Hepatic stellate cell (primary cell): ENCODE measurements at regions not wholly inside any gene's neighbourhood (a gene's known extent, or its start where the extent isn't known, plus 50 kb on each side); places are given as distances from the start of the nearest gene placed in this dataset.

Source experiments
- DNase-seq: peaks from one replicate; pipeline ENCODE4 v3.0.0; 2011; ENCODE audit warnings: low spot score

DNA sequence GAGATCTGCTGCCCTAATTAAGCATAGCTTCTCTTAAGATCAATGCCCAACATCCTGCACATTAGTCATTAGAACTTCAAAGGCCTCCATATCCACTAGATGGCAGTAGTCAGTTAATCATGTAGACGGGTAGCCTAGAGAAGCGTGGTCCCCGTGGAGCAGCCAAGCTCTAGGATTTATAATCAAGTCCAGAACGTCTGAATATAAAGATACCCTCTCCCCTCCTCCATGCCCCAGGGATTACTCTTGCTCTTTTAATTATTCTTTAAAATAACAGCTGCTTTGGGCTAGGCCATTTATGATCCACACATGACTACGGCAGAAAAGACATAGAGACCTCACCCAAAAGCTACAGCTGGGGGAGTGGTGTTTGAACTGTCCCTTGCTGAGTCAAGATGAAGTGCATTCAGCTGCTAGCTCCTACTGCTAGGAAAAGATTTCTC, 327.6 kb upstream of the PLET1 start:
- peak; percentile 58 for DNase-seq

GRCh38 chr11:112589155-112589554, 328.5 kb upstream of the PLET1 start:
- DNase-seq, result no peak

- DNase-seq, result no peak
These were observed 330.1 kb upstream of the PLET1 start for GRCh38 chr11:112590764-112591163.

- DNase-seq, result no peak
These were observed 332.8 kb upstream of the PLET1 start for GRCh38 chr11:112593440-112593839.

DNA sequence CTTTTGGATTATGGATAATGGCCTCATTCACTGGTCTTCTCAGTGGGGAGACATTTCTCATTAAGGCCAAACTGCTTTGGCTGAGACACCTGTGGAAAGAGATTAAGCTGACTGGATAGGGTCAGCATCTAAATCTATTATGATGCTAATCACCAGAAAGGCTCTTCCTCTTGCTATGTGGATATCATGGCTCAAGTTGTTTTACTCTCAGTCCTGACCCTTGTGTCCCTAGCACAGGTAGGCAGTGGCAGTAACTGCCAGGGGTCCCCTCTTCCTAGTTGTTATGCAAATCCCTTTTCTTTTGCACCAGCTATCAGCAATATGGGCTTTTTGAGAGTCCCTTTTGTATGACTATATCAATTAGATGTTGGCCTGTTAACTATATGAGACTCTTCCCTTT, 335.7 kb upstream of the PLET1 start:
- no peak for DNase-seq

GRCh38 chr11:112597286-112597790, 336.7 kb upstream of the PLET1 start:
- no peak for DNase-seq

DNA sequence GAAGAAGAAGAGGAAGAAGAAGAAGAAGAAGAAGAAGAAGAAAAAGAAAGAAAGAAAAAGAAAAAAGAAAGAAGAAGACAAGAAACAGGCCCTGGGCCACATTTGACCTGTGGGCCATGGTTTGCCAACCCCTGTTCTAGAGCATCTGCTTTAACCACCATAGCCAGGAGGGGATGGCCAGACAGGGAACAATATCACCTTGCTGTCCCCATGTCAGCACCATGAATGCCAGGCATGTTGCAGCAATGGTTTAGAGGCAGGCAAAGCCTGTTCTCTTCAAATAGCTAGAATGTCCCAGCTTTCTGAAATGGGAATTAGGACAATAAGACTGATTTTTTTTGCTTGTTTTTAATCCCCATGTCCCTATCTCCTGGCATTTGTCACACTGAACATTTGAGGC, 338.6 kb upstream of the PLET1 start:
- DNase-seq, result no peak

DNA sequence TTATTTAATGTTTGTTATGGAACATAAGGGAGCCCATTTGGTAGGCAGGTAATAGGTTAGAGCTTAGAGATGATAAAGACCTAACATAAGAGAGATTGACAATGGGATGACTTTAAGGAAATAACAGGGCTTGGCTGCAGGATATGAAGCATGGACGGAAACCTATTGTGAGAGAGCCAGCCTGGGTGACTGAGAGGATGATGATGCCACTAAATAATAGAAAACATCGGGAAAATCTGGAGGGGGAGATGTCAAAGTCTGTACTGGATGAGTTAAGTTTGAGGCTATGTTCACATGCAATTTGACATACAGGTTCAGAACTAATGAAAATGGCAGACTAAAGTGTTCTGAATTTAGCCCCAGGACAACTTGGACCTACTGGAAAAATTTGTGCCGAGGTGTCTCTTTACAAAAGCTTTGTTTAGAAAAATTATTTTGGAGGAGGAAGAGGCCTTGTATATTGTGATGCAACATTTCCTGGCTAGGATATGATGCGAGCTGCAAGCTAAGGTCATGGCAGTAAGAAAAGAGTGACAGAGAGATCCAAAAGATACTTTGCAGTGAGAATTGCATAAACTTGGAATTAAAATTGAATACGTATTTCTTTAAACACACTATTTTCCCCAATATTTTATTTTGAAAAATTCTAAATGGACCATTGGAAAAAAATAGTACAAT, 339.3 kb upstream of the PLET1 start:
- DNase-seq, result no peak

GRCh38 chr11:112605093-112605666, 344.5 kb upstream of the PLET1 start:
- DNase-seq, result no peak

GRCh38 chr11:112606656-112607055, 346.0 kb upstream of the PLET1 start:
- DNase-seq, result no peak

DNA sequence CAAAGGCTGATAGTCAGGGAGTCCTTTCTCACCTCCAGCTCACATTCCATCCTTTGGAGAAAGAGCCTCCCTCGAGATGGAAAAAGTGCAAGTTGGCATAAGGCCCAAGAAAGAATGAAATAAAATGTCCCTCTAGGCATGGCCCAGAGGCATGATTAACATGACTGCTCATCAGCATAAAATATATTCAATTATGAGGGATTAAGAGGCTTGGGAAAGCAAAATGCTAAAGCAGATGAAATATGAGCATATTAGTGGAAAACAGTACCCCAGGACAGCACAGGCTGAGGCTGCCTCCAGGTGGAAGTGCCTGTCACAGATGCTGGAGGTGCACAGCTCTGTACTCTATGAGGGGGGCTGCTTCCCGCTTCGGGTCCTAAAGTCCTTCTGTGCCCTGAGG, 347.8 kb upstream of the PLET1 start:
- no peak for DNase-seq

DNA sequence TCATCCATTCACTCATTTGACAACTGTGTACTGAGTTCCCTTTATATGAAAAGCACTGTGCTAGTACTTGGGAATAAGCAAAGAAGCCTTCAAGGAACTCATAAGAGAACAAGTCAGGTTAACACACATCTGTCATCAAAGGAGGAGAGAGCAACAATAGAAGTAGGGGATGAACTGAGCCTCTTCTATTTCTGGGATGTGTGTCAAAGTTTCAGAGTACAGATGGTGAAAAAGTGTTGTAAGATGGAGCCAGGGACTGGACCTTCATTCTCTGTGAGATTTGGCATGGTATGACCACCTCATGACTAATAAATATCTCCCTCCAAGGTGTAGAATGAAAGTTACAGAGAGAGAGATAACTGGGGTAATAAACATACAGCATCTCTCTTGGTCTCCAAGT, 349.8 kb upstream of the PLET1 start:
- no peak for DNase-seq

DNA sequence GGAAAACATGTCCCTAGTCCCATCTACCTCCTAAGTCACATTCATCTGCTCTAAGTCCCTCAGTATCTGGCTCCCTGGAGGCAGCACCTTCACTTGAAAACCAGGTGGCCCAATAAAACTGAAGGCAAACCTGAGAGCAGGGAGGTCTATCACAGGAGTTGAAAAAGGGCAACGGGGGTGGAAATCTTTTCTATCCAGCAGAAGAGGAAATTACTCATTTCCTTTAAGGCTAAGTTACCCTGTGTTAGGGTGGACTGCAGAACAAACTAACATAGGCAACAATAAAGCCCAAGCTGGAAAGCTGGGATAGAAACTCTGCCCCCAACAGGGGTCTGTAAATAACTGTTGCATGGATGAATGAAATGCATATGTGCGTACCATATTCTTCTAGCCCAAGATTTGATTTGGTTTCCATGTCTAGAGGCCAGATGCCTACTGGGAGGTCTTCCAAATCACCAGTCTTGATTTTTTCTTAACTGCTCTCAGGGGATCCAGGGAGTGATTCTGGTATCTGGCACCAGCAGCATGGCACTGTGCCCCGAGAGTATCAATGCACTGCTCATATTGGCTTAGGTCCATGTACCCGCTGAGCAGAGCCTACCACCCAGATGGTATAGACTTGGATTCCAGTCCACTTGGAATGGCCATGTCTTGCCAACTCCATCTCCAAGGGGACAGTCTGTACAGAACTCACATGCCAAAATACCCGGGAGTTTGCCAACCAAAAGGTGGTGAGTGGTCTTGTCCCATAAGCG, 350.0 kb upstream of the NCAM1 start:
- no peak for DNase-seq

- DNase-seq, result no peak
These were observed 349.4 kb upstream of the NCAM1 start for GRCh38 chr11:112611771-112612170.

- DNase-seq, result no peak
These were observed 348.9 kb upstream of the NCAM1 start for GRCh38 chr11:112612250-112612849.

DNA sequence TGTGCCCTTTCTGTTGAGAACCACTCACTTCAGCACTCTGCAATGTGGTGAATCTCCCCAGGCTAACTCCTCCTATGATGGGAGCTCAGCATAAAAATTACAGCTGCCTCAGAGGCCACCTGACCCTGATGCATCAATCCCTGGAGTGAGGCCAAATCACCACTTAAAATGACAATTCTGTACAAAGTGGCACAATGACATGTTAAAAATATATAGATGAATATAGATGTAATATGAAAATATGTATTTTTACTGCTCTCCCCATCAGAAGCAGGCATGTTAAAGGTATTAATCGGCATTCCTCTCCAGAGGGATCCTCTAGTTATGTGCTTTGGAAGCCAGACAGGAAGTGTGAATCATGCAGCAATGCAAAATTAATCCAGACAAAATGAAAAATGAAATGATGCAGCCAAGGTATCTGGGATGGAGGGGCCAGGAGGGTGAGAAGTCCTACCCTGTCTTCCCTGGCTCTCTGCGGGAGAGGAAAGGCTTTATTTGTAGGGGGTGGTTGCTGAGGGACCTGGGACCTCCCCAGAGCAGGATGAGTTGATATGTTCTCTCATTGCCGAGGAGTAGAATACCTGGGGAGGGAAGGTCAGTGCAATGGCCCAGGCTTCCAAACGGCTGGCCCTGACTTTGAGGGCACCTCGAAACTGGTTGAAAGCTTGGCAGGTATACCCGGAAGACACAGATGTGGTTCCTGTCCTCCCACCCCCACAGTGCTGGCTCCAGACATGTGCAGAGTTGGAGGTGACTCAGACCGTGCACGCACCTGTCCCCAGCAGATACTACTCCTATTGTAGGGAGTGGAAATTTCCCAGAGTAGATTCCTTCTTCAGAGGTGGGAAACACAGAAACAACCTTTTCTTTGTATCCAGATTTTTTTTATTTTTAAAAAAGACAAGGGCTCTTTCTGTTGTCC, 347.9 kb upstream of the NCAM1 start:
- DNase-seq, result peak; percentile 43

DNA sequence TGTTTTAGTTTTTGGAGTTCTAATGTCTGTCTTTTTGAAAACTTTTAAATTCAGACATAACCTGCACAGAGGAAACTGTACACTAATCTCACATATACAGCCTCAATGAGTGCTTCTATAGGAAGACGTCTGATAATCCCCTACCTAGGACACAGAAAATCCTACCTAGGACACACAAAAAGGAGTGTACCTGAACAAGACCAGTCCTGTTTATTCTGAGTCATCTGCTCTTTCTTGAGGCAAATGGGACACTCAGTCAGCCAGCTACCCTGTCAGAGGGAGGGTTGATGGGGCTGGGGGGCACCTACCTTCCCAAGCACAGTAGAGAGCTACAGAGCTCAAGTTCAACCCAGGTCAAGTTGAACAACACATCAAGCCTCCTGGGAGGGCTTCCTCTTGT, 346.6 kb upstream of the NCAM1 start:
- no peak for DNase-seq

DNA sequence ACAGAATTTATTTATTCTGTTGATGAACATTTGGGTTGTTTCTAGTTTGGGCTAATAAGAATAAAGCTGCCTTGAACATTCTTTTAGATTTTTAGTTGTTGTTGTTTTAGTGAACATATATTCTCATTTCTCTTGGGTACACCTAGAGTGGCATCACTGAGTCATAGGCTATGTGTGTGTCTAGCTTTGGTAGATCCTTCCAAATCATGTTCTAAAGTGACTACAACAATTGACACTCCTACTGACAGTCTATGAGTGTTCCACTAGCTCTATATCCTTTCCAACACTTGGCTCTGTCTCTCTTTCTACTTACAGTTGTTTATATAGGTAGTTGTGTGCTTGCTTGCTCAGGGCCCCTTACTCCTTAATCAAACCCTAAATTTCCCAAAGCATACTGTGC, 346.0 kb upstream of the NCAM1 start:
- no peak for DNase-seq

DNA sequence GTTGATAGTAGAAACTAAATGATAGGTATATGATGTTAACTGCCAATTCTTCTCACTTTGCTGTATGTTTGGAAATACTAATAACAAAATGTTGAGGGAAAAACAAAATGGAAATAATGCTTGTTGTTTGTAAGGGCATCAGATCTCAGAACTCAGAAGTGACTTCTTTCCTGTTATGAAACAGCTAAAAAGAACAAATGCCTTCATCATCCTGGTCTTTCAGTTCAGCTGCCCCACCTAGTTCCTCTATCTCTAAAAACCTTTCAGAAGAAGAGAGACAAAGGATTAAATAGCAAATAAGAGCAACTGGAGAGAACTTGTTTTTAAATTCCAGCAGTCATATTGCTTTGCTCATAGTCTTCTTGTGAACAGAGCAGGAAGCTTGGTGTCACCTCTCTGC, 345.3 kb upstream of the NCAM1 start:
- DNase-seq, result no peak

GRCh38 chr11:112616327-112617097, 344.7 kb upstream of the NCAM1 start:
- DNase-seq, result no peak

DNA sequence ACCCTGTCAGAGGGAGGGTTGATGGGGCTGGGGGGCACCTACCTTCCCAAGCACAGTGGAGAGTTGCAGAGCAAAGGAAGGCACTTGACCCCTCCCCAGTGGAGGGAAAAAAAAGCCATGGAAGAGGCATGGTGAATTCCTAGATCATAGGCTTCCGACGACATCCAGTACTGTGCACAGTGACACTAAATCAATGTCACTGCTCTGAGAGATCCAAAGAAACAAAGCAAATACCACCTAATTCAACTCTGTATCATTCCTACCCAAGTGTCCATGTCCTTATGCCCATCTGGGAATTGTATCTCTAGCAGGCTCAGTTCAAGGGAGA, 344.2 kb upstream of the NCAM1 start:
- no peak for DNase-seq
